ENCODE measurements at regions not wholly inside any gene's neighbourhood (a gene's known extent, or its start where the extent isn't known, plus 50 kb on each side); places are given as distances from the start of the nearest gene placed in this dataset.

- no peak for ATAC-seq (ENCODE audit: low FRiP score)
- no peak for DNase-seq (ENCODE audit: low spot score)
These were observed 161.5 kb downstream of the HSD17B3 start for GRCh38 chr9:96140296-96141127.

GRCh38 chr9:96139592-96140295, 162.2 kb downstream of the HSD17B3 start:
- ATAC-seq (ENCODE audit: low FRiP score) (peak; percentile 80), DNase-seq (ENCODE audit: low spot score) (peak; percentile 85)
- TF ChIP-seq, protein P1, sequence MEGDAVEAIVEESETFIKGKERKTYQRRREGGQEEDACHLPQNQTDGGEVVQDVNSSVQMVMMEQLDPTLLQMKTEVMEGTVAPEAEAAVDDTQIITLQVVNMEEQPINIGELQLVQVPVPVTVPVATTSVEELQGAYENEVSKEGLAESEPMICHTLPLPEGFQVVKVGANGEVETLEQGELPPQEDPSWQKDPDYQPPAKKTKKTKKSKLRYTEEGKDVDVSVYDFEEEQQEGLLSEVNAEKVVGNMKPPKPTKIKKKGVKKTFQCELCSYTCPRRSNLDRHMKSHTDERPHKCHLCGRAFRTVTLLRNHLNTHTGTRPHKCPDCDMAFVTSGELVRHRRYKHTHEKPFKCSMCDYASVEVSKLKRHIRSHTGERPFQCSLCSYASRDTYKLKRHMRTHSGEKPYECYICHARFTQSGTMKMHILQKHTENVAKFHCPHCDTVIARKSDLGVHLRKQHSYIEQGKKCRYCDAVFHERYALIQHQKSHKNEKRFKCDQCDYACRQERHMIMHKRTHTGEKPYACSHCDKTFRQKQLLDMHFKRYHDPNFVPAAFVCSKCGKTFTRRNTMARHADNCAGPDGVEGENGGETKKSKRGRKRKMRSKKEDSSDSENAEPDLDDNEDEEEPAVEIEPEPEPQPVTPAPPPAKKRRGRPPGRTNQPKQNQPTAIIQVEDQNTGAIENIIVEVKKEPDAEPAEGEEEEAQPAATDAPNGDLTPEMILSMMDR (IDR thresholded peaks at IDR 0.05): no peak

More at GRCh38 chr9:96140296-96141127, 161.5 kb downstream of the HSD17B3 start:
- TF ChIP-seq, protein P1 (IDR thresholded peaks at IDR 0.05): no peak

DNA sequence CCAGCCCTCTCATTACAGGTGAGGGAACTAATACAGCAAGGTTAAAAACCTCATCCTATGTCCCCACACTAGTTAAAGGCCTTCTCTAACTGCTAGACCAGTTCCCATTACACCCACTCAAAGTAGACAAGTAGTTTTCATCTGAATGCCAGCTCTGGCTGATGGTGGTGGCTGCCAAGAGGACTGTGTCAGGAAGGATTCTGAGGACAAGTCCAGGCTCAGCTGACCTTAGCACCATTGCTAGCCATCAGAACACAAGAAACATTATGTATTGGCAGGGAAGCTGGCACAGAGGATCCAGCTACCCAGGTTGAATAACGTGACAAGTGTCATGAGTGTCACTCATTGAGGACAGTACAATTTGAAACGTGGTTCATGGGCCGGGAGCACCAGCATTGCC, 163.4 kb downstream of the HSD17B3 start:
- ATAC-seq (ENCODE audit: low FRiP score) (no peak), DNase-seq (ENCODE audit: low spot score) (no peak)
- TF ChIP-seq, protein P1 (IDR thresholded peaks at IDR 0.05): no peak

DNA sequence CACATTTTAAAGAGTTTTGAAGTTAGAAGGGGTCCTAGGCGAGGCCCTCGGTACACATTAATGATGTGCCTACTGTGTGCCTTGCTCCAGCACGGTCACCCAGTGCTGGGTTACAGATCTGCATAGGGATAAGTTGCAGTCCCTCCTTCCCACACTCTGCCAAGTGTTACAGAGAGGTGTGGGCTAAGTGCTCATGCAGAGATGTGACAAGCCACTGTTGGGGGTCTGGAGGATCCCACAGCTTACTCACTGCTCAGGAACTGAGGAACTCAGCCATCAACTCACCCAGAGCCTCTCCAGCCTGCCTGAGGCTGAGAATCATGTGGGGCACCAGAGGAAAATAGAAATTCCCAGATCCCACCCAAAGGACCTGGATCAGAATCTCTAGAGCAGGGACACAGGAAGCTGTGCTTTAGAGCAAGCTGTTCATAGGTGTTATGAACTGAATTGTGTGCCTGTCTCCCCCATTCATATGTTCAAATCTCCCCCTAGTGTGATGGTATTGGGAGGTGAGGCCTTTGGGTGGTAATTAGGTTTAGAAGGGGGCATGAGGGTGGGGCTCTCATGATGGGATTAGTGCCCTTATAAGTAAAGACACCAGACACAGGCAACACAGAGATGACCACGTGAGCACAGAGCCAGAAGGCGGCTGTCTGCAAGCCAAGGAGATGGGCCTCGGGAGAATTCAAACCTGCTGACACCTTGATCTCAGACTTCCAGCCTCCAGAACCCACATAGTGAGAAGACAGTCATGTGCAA, 164.1 kb downstream of the HSD17B3 start:
- TF ChIP-seq, protein P1 (IDR thresholded peaks at IDR 0.05): no peak
- DNase-seq (ENCODE audit: low spot score) (no peak), ATAC-seq (ENCODE audit: low FRiP score) (no peak)

DNA sequence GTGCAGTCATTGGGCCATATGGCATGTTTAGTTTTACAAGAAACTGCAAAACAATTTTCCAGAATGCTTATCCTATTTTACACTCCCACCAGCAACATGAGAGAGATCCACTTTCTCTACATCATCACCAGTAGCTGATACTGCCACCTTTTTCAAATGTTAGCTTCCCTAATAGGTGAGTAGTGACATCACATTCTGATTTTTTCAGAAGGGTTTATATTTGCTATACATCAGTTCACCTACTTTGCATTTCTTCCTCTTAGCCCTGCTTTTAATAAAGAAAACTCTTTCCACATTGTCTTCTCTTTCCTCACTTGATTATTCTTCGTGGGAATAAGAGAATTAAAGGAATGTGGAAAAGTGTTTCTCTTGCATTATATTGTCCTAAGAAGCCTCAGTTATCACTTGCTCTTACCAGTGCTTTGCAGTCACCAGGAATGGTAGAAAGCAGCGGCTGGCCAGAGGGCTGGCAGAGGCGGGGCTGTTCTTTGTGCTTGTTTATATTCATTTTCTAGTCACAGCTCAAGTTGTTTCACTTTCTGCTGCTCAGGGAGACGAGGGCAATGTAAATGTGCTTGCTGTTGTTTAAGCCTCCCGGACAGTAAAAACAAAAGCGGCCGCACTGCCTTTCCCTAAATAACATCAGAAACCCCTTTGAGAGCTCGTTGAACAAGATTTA, 164.8 kb downstream of the HSD17B3 start:
- ATAC-seq (ENCODE audit: low FRiP score) (no peak), DNase-seq (ENCODE audit: low spot score) (no peak)
- TF ChIP-seq, protein P1 (IDR thresholded peaks at IDR 0.05): no peak

DNA sequence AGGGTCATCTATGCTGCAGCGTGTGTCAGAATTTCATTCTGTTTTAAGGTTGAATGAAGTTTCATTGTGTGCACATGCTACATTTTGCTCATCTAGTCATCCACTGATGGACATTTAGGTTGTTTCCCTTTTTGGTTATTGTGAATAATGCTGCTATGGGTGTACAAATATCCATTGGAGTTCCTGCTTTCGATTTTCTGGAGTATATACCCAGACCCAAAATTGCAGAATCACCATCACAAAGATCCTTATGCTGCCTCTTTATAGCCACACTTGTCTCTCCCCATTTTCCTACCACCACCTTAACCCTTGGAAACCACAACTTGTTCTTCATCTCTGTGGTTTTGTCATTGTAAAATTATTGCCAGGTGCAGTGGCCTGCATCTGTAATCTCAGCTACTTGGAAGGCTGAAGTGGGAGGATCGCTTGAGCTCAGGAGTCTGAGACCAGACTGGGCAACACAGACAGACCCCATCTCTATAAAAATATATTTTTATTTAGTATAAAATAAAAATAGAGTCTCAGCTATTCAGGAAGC, 166.2 kb downstream of the HSD17B3 start:
- DNase-seq (ENCODE audit: low spot score): no peak
- TF ChIP-seq, protein P1 (IDR thresholded peaks at IDR 0.05): no peak
- ATAC-seq (ENCODE audit: low FRiP score): no peak

All from omental fat pad (tissue), 3 donors.